ENCODE measurements at regions not wholly inside any gene's neighbourhood (a gene's known extent, or its start where the extent isn't known, plus 50 kb on each side); places are given as distances from the start of the nearest gene placed in this dataset.

- TF ChIP-seq CTCF (IDR thresholded peaks at IDR 0.05; ENCODE audit: insufficient read depth in 1 of 2, low read depth in 1 of 2, low read length in 1 of 2, severe bottlenecking in 1 of 2, unreplicated experiment in 1 of 2) = no peak
- POLR2A ChIA-PET = no interaction called here
- no peak for DNase-seq
- Mint-ChIP-seq H3K36me3 (ENCODE audit: insufficient read depth, unreplicated experiment) (no peaks in the 10 kb centered on the region), H3K4me3 (ENCODE audit: unreplicated experiment) (no peak overlapping the region), H3K27ac (ENCODE audit: unreplicated experiment) (no peak overlapping the region), H3K27me3 (ENCODE audit: insufficient read depth, unreplicated experiment) (no peaks in the 10 kb centered on the region), H3K9me3 (ENCODE audit: unreplicated experiment) (peaks cover 9% of the 10 kb centered on the region), H3K4me1 (ENCODE audit: low read depth, unreplicated experiment) (no peaks in the 10 kb centered on the region)
- no peaks in the 10 kb centered on the region for H3K27me3 ChIP-seq (replicated peaks; ENCODE audit: control insufficient read depth, insufficient read depth, low read length)
- no peaks in the 10 kb centered on the region for H3K4me1 ChIP-seq
- H3K36me3 ChIP-seq (ENCODE audit: control insufficient read depth, insufficient read depth, low read length) = no peaks in the 10 kb centered on the region
- H3K4me3 ChIP-seq (ENCODE audit: low read depth, low read length) = no peak overlapping the region
- BruUV-seq (replicated peaks) = no TSS peak
- no peaks in the 10 kb centered on the region; the same call in 1 of the 2 replicates for H3K9me3 ChIP-seq
- intact Hi-C loops (cut with micrococcal nuclease; ENCODE audit: unreplicated experiment) = no loop called here
- CTCF ChIA-PET = no interaction called here
Measured at GRCh38 chr7:34507191-34507590, 150.8 kb upstream of the NPSR1 start.

- CTCF ChIA-PET = no interaction called here
- H3K9me3 Mint-ChIP-seq (ENCODE audit: unreplicated experiment) = no peaks in the 10 kb centered on the region
- H3K4me3 Mint-ChIP-seq (ENCODE audit: unreplicated experiment) = no peak overlapping the region
- DNase-seq = no peak
- no peak overlapping the region for H3K27ac Mint-ChIP-seq (ENCODE audit: unreplicated experiment)
- no peak for TF ChIP-seq CTCF (IDR thresholded peaks at IDR 0.05; ENCODE audit: insufficient read depth in 1 of 2, low read depth in 1 of 2, low read length in 1 of 2, severe bottlenecking in 1 of 2, unreplicated experiment in 1 of 2)
- Histone ChIP-seq H3K27me3 (replicated peaks; ENCODE audit: control insufficient read depth, insufficient read depth, low read length) (no peaks in the 10 kb centered on the region), H3K9me3 (no peaks in the 10 kb centered on the region), H3K36me3 (ENCODE audit: control insufficient read depth, insufficient read depth, low read length) (no peaks in the 10 kb centered on the region), H3K4me1 (no peaks in the 10 kb centered on the region), H3K4me3 (ENCODE audit: low read depth, low read length) (no peak overlapping the region)
- no TSS peak for BruUV-seq (replicated peaks)
- intact Hi-C loops (cut with micrococcal nuclease; ENCODE audit: unreplicated experiment) = no loop called here
- H3K27me3 Mint-ChIP-seq (ENCODE audit: insufficient read depth, unreplicated experiment) = no peaks in the 10 kb centered on the region
- H3K36me3 Mint-ChIP-seq (ENCODE audit: insufficient read depth, unreplicated experiment) = no peaks in the 10 kb centered on the region
- POLR2A ChIA-PET = no interaction called here
- H3K4me1 Mint-ChIP-seq (ENCODE audit: low read depth, unreplicated experiment) = no peaks in the 10 kb centered on the region
Measured at GRCh38 chr7:34523226-34523918, 134.6 kb upstream of the NPSR1 start.

GRCh38 chr7:34530259-34530658 is 127.8 kb upstream of the NPSR1 start:
- BruUV-seq (replicated peaks) = no TSS peak
- H3K9me3 ChIP-seq = no peaks in the 10 kb centered on the region
- Mint-ChIP-seq H3K27ac (ENCODE audit: unreplicated experiment) (no peak overlapping the region), H3K9me3 (ENCODE audit: unreplicated experiment) (no peaks in the 10 kb centered on the region), H3K27me3 (ENCODE audit: insufficient read depth, unreplicated experiment) (no peaks in the 10 kb centered on the region), H3K4me1 (ENCODE audit: low read depth, unreplicated experiment) (no peaks in the 10 kb centered on the region), H3K36me3 (ENCODE audit: insufficient read depth, unreplicated experiment) (no peaks in the 10 kb centered on the region), H3K4me3 (ENCODE audit: unreplicated experiment) (no peak overlapping the region)
- intact Hi-C loops (cut with micrococcal nuclease; ENCODE audit: unreplicated experiment) = no loop called here
- no peaks in the 10 kb centered on the region for H3K27me3 ChIP-seq (replicated peaks; ENCODE audit: control insufficient read depth, insufficient read depth, low read length)
- no peak for TF ChIP-seq CTCF (IDR thresholded peaks at IDR 0.05; ENCODE audit: insufficient read depth in 1 of 2, low read depth in 1 of 2, low read length in 1 of 2, severe bottlenecking in 1 of 2, unreplicated experiment in 1 of 2)
- H3K36me3 ChIP-seq (ENCODE audit: control insufficient read depth, insufficient read depth, low read length) = no peaks in the 10 kb centered on the region
- ChIA-PET POLR2A (no interaction called here), CTCF (no interaction called here)
- DNase-seq = no peak
- H3K4me3 ChIP-seq (ENCODE audit: low read depth, low read length) = no peak overlapping the region
- no peaks in the 10 kb centered on the region for H3K4me1 ChIP-seq
